HT1080 (cell line): ENCODE measurements at regions not wholly inside any gene's neighbourhood (a gene's known extent, or its start where the extent isn't known, plus 50 kb on each side); places are given as distances from the start of the nearest gene placed in this dataset.
"Not testable (repeated sequence)": the region's sequence is repeated elsewhere in the genome, so short reads cannot be mapped to it uniquely, and the experiment has no call there.

ENCODE experiments used
- DNase-seq: peaks from one replicate; pipeline ENCODE4 v3.0.0-alpha.2; 2015; ENCODE audit warnings: low read depth

- DNase-seq, result no peak
Measured at GRCh38 chr2:167794554-167795255, 452.7 kb downstream of the STK39 start.

GRCh38 chr2:167793725-167794124 lies 453.7 kb downstream of the STK39 start:
- DNase-seq, result no peak

DNA sequence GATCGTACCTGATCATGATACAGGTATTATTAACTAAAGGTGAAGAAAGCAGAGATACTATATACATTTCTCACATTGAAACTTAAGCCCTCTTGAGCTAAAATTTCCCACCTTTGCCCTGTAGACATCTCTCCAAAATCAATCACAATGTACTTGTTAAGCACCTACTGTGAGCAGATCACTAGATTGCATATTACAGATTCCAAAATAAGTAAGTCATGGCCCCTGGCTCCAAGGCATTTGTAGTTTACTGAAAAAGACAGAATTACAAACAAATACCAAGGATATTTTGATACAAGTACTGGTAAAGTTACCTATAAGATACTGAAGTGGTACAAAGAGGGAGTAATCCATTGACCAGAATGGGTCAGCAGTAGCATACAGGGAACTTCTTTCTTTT lies 455.3 kb downstream of the STK39 start:
- no peak for DNase-seq

DNA sequence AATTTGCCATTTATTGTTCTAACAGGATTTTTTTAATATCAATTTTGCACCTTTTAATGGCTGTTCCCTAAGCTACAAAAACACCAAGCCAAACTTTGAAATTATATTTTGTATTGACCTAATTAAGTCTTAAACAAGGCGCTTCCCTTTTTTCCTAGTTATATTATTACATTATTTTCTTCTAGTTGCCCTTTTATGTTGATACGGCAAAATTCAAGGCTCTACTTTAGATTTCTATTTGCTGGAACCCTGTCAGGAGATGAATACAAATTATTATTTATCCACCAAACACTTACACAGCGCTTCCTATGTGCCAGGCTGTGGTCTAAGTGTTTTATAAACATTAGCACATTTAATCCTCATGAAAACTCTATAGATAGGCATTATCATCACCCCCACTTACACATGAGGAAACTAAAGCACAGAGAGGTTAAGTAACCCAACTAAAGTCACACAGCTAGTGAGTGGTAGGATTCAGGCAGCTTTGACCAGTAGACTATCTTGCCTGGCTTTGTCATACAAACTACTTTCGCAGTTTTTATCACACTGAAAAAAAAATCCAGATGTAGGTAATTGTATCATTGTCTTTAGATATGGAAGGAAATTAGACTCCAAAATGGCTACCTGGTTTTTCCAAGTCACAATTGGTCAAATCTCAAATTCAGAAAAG lies 456.5 kb downstream of the STK39 start:
- no peak for DNase-seq

DNA sequence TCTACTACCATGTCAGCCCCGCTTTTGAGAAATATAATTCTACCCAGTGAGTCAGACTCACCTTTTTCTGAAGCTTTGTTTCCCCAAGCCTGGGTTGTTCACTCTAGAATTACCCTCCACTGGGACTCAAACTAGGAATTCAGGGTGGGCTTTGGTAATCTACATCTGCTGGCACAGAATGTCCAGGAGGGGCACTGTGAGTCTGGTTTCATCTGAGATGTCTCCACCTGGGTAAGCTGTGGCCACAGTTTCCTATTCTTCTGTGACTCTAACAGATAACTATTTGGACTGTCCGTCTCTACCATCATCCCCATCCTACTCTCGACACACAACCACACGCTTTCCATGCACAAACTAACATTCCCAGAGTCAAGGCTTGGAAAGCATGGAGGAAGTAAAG lies 457.2 kb downstream of the STK39 start:
- no peak for DNase-seq

- no peak for DNase-seq
Measured at GRCh38 chr2:167787562-167787961, 459.8 kb downstream of the STK39 start.

DNA sequence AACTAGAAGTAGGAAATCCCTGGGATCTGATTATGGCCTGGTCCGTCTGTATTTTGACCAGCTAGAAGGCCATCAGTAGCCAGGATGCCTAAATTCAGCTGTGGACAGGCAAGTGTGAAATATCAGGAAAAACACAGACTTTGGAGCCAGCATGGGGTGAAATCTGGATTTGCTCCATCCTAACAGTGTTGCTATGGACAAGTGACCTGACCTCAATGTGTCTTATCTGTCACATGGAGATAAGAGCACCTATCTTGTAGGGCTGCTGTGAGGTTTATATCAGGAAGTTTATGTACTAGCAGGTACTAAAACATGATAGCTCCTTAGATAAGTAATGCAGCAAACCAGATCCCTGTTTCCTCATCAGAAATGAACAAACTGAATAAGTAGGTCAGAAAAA lies 460.4 kb downstream of the STK39 start:
- no peak for DNase-seq

DNA sequence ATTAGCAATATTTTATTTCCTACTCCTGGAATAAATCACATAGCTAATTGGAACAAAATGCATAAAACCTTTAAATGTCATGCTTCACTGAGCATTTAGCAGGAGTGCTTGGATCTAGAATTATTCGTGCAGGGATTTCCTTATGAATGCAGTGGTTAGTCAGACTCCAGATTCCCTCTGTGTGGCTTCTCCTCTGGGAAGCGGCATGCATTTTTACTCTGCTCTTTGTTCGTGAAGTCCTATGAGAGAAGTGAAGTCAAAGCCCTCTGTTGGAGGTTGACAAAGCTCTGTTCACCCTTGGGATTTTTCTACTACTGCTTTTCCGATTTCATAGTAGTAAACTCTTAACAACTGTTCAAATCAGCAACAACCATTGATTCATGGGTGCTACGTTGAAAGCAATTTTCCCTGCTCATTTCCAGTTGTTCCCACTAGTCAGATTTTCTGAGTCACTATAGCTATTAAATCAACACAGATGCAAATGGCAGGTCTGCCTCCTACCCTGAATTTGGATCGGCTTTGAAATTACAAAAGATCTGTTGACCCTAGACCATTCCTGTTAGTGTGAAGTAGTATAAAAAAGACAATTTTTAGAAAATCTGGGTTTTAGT lies 461.7 kb downstream of the STK39 start:
- no peak for DNase-seq

DNA sequence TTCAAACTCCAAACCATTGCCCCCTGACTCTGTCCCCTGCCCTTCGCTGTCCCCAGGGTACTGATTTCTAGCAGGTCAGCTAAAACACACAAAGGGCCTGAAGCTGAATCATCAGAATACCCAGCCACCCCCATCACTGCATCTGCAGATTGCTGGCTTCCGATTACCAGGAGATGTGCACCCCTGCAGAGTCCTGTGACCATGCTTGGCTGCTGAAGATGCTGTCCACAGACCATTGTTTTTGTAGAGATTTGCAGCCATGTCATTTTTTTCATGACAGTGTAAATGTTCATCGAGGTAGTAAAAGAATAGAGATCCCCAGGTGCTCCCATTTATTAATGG lies 463.3 kb downstream of the STK39 start:
- peak; percentile 57 for DNase-seq

GRCh38 chr2:167783261-167784083 lies 463.9 kb downstream of the STK39 start:
- peak; percentile 60 for DNase-seq

DNA sequence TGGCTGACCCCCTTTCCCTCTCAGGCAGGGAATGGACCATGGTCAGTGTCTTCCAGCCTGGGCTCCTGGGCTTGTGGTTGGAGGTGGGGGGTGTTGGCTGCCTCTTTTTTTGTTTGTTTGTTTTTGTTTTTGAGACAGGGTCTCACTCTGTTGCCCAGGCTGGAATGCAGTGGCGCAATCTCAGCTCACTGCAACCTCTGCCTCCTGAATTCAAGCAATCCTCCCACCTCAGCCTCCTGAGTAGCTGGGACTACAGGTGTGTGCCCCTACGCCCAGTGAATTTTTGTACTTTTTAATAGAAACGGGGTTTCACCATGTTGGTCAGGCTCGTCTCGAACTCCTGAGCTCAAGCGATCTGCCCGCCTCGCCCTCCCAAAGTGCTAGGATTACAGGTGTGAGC lies 465.8 kb downstream of the STK39 start:
- not testable (repeated sequence) for DNase-seq

DNA sequence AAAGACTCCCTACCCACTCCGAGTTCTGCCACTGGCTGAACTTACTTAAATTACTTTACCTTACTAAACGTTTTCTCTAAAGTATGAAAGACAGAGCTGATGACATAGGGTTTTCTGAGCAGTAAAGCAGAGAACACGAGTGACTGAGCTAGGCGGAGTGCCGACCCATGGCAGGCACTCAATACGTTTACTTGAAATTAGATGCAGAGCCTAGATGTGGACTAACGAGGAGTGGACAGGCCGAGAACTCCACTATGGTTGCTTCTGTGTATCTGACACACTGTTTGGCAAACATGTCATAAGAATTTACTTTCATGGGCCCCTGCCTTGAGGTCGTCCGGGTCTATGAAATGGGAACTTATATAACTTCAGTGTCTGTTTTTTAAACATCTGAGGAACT lies 471.0 kb downstream of the STK39 start:
- no peak for DNase-seq

DNA sequence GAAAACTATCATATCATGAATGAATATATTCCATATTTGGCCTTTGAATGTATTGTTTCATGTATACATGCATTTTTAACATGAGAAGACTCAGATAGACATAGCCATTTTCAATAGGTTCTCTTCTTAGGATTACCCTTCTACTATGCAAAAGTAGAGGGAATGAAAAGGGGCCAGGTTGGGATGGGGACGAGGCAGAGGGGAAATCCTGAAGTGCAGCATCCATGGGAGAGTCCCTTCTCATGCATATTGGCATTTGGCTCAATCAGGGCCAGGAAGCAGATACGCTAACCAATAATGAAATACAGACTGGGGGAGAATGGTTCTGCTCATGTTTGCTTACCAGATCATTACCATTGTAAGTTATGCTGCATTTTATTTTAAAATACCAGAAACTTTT lies 475.8 kb downstream of the STK39 start:
- DNase-seq, result no peak

DNA sequence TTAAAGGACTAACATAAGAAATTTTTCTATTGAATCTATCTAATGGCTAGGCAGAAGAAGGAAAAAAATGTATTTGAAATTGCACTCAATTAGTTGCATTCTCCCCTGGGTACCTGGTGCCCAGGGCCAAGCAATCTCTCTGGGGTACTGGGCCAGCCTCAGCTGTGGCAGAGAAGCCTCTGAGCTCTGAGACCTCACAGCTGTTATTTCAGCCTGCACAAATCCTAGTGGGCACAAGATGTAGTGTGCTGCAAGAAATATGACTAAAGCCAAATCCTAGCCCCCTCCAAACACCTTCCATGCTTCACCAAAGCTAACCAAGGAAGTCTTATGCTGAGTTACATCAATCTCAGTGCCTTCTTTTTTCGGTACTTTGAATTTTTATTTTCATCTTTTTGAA lies 478.4 kb downstream of the STK39 start:
- DNase-seq, result no peak

GRCh38 chr2:167767830-167768229 lies 479.6 kb downstream of the STK39 start:
- DNase-seq, result no peak

DNA sequence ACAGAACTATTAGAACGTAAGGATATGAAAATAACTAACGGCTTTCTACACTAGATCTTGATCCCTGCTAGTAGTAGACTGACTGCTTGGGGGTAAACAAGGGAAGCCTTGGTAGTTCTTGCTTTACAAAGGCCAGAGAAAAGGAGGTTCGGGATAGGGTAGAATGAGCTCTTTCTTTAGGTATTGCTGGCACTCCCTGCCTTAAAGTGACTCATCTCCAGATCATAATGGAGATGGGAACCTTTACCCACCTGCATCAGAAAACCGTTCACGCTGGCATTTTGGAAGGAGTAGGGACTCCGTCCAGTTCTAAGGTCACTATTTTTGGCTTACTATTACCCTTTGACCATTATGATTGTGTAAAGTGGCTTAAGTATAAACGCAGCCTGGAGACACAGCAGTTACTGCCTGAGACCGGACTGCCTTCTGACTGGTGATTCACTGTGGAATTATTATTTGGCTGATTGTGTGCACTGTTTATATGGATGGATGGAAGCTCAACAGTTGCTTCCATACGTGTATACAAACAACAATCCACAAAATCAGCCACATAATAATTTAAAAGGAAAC lies 482.5 kb downstream of the STK39 start:
- peak; percentile 50 for DNase-seq

DNA sequence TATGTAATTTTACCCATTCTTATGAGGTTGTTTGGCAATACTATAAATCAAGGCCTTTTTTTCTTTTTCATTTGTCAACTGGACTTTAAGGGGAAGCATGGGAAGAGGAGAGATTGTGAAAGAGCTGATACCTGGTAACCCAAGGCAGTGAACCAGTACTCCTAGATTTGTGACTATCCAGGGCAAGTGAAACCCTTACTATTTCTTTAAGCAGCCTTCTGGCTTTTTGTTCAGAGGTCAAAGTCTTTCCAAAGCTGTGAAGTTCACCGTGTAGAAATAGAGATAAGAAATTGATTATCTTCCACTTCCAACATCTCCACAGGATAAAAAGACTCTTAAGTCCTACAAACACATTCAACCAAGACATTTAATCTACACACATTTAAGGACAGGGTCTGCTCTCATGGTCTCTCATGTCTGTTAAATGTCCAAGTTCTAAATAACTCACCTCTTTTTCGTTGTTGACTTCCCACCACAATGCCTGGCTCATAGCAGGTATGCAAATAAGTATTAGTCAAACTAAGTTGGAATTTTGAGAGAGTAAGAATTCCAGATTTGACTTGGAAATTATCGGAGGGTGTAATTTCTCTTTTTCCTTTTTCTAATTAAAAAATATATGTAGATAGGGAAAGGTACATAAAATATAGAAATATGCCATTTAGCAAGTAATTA lies 485.8 kb downstream of the STK39 start:
- no peak for DNase-seq

- DNase-seq, result no peak
Measured at GRCh38 chr2:167759531-167759930, 487.9 kb downstream of the STK39 start.

DNA sequence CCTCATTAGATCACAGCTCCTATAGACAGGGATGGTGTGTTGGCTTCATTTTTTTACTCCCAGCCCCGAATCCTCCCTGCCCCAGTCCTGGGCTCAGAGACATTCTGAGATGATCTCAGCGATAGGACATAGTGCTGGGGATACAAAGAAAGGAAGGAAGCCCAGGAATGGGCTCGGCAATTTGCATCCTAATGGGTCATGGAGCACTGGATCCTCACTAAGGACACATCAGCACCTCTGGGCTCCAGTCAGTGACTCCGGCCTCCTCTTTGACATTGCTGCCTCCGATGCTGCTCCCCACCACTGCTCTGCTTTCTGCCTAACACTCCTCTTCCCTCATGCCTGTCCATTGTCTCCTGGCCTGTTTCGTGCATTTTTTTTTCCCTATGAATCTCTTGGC lies 489.1 kb downstream of the STK39 start:
- DNase-seq, result no peak

DNA sequence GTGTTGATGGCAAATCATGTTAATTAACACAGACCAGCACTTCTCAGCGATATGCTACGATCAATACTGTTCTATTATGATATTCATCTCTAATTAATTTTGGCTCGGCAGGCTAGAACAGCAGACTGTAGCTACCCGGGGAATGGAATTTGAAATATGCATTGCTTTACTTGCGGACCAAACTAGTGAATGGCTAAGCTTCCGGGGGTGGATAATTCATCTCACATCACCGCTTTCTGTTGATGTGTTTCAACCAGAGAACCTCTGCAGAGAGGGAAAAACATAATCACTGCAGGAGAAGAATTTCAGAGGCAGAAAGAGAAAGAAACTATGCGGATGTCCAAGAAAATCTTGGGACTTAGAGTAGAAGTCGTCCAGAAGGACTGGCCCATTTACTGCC lies 490.9 kb downstream of the STK39 start:
- peak; percentile 11 for DNase-seq

GRCh38 chr2:167753142-167753541 lies 494.3 kb downstream of the STK39 start:
- no peak for DNase-seq
